HG03280 (cell line): ENCODE measurements at regions not wholly inside any gene's neighbourhood (a gene's known extent, or its start where the extent isn't known, plus 50 kb on each side); places are given as distances from the start of the nearest gene placed in this dataset.

Experiments
- ATAC-seq: cut with Tn5 transposase; IDR thresholded peaks from one replicate; pipeline ENCODE4 v1.9.1; 2021; ENCODE audit warnings: mild to moderate bottlenecking, moderate library complexity; ENCODE audit not compliant: unreplicated experiment

- ATAC-seq: no peak
Measured at GRCh38 chr14:101001311-101002069, 98.0 kb upstream of the RTL1 start.

DNA sequence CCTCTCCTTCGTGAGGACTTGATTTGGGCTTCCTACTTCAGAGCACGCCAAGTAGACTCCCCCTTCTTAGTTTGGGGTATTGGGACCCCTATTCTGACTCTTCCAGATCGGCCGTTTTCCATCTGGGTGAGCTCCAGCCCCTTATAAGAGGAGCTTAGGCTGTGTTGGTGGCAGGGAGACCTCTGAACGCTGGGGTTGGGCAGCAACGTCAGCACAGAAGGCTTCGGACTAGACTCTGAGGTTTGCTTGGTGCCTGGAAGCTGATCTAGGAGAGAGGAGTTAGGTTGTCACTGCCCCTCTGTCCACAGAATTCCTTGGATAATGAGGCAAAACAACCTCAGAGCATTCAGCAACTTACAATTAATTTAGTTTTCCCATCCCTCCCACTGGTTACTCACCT, 99.2 kb upstream of the RTL1 start:
- ATAC-seq: no peak

DNA sequence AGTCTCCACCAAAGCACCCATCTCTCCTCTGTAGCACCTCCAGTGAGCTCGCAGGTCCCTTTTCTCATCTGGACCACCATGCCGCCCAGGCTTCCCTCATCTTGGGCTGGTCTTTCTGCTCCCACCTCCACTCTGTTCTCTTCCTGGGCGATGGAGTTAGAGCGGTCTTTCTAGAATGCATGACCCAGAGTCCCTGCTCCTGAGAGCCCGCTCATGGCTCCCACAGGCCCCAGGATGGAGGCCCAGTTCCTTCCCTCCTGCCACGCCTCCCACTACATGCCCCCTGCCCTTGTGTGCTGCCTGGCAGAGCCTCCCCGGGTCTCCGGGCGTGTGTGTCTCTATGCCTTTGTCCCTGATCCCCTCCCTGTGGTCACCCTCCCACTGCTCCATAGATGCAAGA, 100.7 kb upstream of the RTL1 start:
- no peak for ATAC-seq

GRCh38 chr14:101004954-101005353, 101.4 kb upstream of the RTL1 start:
- no peak for ATAC-seq

GRCh38 chr14:101005447-101005846, 101.9 kb upstream of the RTL1 start:
- ATAC-seq: no peak

DNA sequence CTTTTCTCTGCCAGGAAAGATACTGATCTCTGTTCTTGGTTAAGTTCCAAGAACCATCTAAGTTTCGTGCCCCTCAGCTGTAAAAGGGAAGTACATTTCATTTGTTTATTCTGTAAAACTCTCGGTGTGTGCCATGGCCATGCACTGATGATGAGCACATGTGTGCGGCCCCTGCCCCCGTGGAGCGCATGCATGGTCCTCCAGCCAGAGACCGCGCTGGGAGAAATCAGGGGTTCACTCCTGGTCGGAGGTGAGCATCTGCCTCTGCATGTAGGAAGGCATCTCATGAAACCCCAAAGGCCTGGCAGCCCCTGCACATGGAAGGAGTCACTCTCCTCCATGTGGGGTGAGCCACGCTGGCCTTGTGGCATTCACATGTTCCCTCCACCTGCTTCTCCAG, 102.5 kb upstream of the RTL1 start:
- no peak for ATAC-seq

DNA sequence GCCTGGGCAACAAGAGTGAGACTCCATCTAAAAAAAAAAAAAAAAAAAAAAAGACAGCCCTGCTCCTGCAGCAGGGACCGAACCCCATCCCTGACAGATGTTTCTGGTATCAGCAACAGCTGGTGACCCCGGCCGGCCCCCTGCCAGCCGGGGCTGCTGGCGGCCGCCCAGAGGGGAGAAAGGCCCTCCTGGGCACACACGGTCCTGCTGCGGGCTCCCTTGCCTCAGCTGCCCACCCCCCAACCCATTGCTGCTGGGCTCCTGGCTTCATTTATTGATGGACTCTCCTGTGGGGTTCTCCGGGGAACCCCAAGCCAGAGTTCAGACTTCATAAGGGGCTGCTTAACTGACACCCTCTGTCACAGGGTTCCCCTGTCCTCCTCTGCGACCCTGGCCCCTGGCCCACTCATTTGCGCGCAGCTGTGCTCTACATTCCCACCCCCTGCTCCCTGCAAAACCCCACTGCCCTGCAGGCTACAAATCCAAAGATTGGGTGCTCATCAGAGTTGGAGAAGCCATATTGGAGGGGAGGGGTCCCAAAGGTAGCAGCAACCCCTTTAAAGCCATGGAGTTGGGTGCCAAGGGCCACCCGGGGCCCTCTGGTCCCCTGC, 103.6 kb upstream of the RTL1 start:
- no peak for ATAC-seq

- ATAC-seq: no peak
Measured at GRCh38 chr14:101007765-101008164, 104.2 kb upstream of the RTL1 start.

GRCh38 chr14:101008196-101008595, 104.7 kb upstream of the RTL1 start:
- ATAC-seq: no peak

DNA sequence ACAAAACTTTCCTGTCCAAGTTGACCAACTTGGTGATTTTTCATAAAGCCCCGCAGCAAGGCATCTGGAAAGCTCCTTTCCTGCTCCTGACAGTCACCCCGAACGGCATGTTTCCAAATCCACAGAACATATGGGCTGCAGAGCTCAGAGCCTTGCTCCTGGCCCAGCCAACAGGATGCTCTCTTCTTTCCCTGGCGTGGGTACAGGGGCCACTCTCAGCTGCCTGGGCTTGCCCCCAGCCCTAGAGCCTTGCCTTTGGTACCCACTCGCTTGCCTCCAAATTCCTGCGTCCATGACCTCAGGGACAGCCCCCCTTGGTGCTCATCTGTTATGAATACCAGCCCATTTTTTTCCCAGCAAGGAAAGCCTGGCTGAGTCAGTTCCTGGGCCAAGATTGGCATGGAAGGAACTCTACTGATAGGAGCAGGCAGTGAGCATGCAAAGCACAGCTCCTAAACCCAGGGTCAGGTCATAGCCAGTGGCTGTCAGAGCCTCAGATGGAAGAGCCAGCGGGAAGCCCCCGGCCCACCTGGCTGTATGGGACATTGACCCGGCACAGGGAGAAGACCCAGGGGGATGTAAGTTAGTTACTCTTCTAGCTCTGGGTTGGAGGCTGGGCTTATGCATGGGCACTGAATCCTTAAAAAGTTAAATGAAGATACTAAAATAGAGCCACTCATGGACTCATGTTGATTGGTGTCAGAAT, 105.3 kb upstream of the RTL1 start:
- no peak for ATAC-seq

DNA sequence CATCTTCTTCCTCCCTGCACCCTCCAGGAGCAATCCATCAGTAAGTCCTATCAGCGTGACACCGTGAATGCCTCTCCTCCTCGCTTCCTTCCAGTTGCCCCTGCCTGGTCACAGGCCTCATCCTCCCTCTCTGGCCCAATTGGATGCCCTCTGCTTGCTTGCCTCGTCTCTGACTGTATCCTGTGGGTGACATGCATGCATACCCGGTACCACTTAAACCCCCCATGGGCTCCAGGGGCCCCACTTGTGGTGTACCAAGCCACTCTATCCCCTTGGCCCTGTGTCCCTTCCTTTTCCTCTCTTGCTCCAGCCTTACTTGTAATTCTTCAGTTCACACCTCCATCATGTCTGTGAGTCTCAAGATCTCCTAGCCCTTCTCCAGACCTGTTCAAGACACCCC, 106.0 kb upstream of the RTL1 start:
- ATAC-seq: no peak

- no peak for ATAC-seq
Measured at GRCh38 chr14:101010293-101010692, 106.8 kb upstream of the RTL1 start.

- no peak for ATAC-seq
Measured at GRCh38 chr14:101010835-101011234, 107.3 kb upstream of the RTL1 start.

- ATAC-seq: no peak
Measured at GRCh38 chr14:101017209-101017608, 113.7 kb upstream of the RTL1 start.

GRCh38 chr14:101017806-101018560, 114.5 kb upstream of the RTL1 start:
- ATAC-seq: no peak

GRCh38 chr14:101018561-101019290, 115.2 kb upstream of the RTL1 start:
- ATAC-seq: no peak

GRCh38 chr14:101019541-101019940, 116.0 kb upstream of the RTL1 start:
- no peak for ATAC-seq

- ATAC-seq: no peak
Measured at GRCh38 chr14:101019990-101020710, 116.6 kb upstream of the RTL1 start.

DNA sequence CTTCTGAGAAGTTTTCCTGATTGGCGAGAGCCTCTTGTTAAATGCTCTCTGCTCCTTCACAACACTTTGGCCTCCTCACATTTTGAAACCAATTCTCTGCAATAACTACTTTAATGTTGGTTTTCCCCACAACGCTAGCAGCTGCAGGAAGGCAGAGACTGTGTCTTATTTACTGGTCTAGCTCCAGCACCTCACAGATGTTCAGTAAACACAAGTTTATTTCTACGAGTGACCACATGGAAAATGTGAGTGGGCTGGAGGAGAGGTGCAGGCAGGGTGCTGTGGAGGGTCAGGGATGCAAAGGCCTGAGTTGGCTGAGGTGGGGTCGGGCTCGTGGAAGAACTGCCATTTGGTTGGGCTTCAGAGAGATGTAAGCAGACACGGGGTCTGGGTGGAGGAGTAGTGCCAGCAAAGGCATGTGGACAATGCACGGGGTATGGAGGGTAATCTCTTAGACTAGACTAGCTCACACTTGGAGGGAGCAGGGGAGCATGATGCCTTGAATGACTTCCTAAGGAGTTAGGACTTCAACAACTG, 117.4 kb upstream of the RTL1 start:
- no peak for ATAC-seq

GRCh38 chr14:101022121-101022520, 118.6 kb upstream of the RTL1 start:
- ATAC-seq: no peak
